Endothelial cell of umbilical vein (primary cell): ENCODE measurements at regions not wholly inside any gene's neighbourhood (a gene's known extent, or its start where the extent isn't known, plus 50 kb on each side); places are given as distances from the start of the nearest gene placed in this dataset.

Source experiments
- BruUV-seq: library from RNA; stranded (reverse); fragments of 400-500 nt; replicated peaks from 2 replicates; lab custom pipeline; 2021; lab: Mats Ljungman, UMichigan
- CTCF ChIA-PET: fragments of 300-600, 350-600 bp; sonication (Branson Sonifier 250); formaldehyde crosslinking; loops from one replicate; lab custom pipeline; 2021; ENCODE audit warnings: antibody characterized with exemption, inconsistent platforms; lab: Charles Lee
- POLR2A ChIA-PET: fragments of 300-600, 350-600 bp; sonication (Branson Sonifier 250); formaldehyde crosslinking; loops from one replicate; lab custom pipeline; 2021; ENCODE audit warnings: antibody characterized with exemption, inconsistent platforms; lab: Charles Lee
- DNase-seq: peaks from one replicate; pipeline ENCODE4 v3.0.0-alpha.2; 2011; ENCODE audit warnings: low read depth, low spot score
- FAIRE-seq: peaks from 2 replicates; lab custom pipeline; 2011; peaks lifted over from hg19 to GRCh38; lab: Jason Lieb, UNC
- H2AFZ ChIP-seq: 2 replicates; pipeline ENCODE4 v1.6.0; 2012; ENCODE audit warnings: low read depth, low read length, control low read depth, inconsistent platforms
- H3K27ac ChIP-seq: 2 replicates; pipeline ENCODE4 v1.5.1; 2011; ENCODE audit warnings: low read depth, mild to moderate bottlenecking, control low read depth, low read length, moderate library complexity; ENCODE audit not compliant: insufficient read depth
- H3K27me3 ChIP-seq, 2 experiments: 2 replicates each; pipeline versions ENCODE4 v1.6.0 to v1.6.1; 2011; ENCODE audit warnings: low read length in 2 of 2, mixed read lengths in 1 of 2; ENCODE audit not compliant: control insufficient read depth in 2 of 2, insufficient read depth in 2 of 2
- H3K36me3 ChIP-seq, 2 experiments: 2 replicates in 1 of 2; 3 replicates in 1 of 2; pipeline ENCODE4 v1.5.1; 2011; ENCODE audit warnings: low read length in 2 of 2, mild to moderate bottlenecking in 1 of 2, moderate library complexity in 1 of 2; ENCODE audit not compliant: control insufficient read depth in 2 of 2, insufficient read depth in 2 of 2; ENCODE audit errors: extremely low read depth in 1 of 2
- H3K4me1 ChIP-seq: 3 replicates; pipeline ENCODE4 v1.5.1; 2011; ENCODE audit warnings: mild to moderate bottlenecking, low read length; ENCODE audit not compliant: control insufficient read depth, insufficient read depth; ENCODE audit errors: extremely low read depth
- H3K4me2 ChIP-seq: 2 replicates; pipeline ENCODE4 v1.6.1; 2011; ENCODE audit warnings: low read length, control low read depth, mixed read lengths; ENCODE audit not compliant: insufficient read depth
- H3K4me3 ChIP-seq, 3 experiments: fragments of 200-600 bp in 1 of 3; sonication (generic), shearing (Covaris generic) in 1 of 3; replicated peaks in 1 of 3; 2 replicates each; pipeline ENCODE4 v1.5.1; 2011 to 2016; ENCODE audit warnings: control low read depth in 3 of 3, low read length in 3 of 3, mild to moderate bottlenecking in 2 of 3, inconsistent platforms in 1 of 3, low read depth in 1 of 3, moderate library complexity in 1 of 3; ENCODE audit not compliant: insufficient read depth in 1 of 3
- H3K79me2 ChIP-seq: 2 replicates; pipeline ENCODE4 v1.6.0; 2012; ENCODE audit warnings: low read length, inconsistent platforms; ENCODE audit not compliant: control insufficient read depth, insufficient read depth
- H3K9ac ChIP-seq: replicated peaks from 2 replicates; pipeline ENCODE3; 2011; ENCODE audit warnings: low read length, control low read depth; ENCODE audit not compliant: insufficient read depth; ENCODE audit errors: extremely low read depth
- H3K9me1 ChIP-seq: replicated peaks from 3 replicates; pipeline ENCODE4 v1.6.0; 2011; ENCODE audit warnings: mild to moderate bottlenecking, low read length; ENCODE audit not compliant: control insufficient read depth, insufficient read depth; ENCODE audit errors: extremely low read depth
- H3K9me3 ChIP-seq: replicated peaks from 2 replicates; pipeline ENCODE4 v1.5.1; 2012; ENCODE audit warnings: low read length, inconsistent platforms; ENCODE audit not compliant: control insufficient read depth, insufficient read depth
- H4K20me1 ChIP-seq: replicated peaks from 2 replicates; pipeline ENCODE3; 2011; ENCODE audit warnings: mild to moderate bottlenecking, low read length; ENCODE audit not compliant: control insufficient read depth, insufficient read depth; ENCODE audit errors: extremely low read depth
- CTCF ChIP-seq, 2 donors: IDR thresholded peaks; 1 replicate in 1 of 2; 2 replicates in 1 of 2; pipeline ENCODE4 v1.5.1; 2011; ENCODE audit warnings: low read length in 2 of 2, mild to moderate bottlenecking in 2 of 2, moderate library complexity in 2 of 2, control low read depth in 1 of 2, inconsistent platforms in 1 of 2, low read depth in 1 of 2; ENCODE audit not compliant: insufficient read depth in 1 of 2; ENCODE audit errors: extremely low read depth in 1 of 2
- EZH2 ChIP-seq: IDR thresholded peaks from 2 replicates; pipeline ENCODE4 v1.6.1; 2012; ENCODE audit warnings: borderline replicate concordance, low read depth, mild to moderate bottlenecking, moderate library complexity, low read length, inconsistent platforms; ENCODE audit not compliant: severe bottlenecking
- FOS ChIP-seq: IDR thresholded peaks from 2 replicates; pipeline ENCODE4 v1.6.1; 2011; ENCODE audit warnings: mild to moderate bottlenecking, low read length, moderate library complexity, borderline replicate concordance; ENCODE audit not compliant: insufficient read depth
- GATA2 ChIP-seq: IDR thresholded peaks from 2 replicates; pipeline ENCODE4 v1.7.0; 2011; ENCODE audit warnings: low read depth, mild to moderate bottlenecking, moderate library complexity, mixed read lengths, low read length; ENCODE audit not compliant: insufficient read length, insufficient read depth
- JUN ChIP-seq: IDR thresholded peaks from 2 replicates; pipeline ENCODE4 v1.6.1; 2011; ENCODE audit warnings: borderline replicate concordance, low read depth; ENCODE audit not compliant: insufficient read length, insufficient read depth
- MAX ChIP-seq: IDR thresholded peaks from 2 replicates; pipeline ENCODE4 v1.6.1; 2011; ENCODE audit not compliant: insufficient read depth, insufficient read length
- MYC ChIP-seq: IDR thresholded peaks from one replicate; pipeline ENCODE4 v1.6.1; 2011; ENCODE audit warnings: mild to moderate bottlenecking, low read depth, low read length
- POLR2A ChIP-seq: IDR thresholded peaks from 2 replicates; pipeline ENCODE4 v1.6.1; 2012; ENCODE audit warnings: low read depth, mild to moderate bottlenecking, control low read depth, low read length
- POLR2AphosphoS5 ChIP-seq: IDR thresholded peaks from 2 replicates; pipeline ENCODE4 v1.6.1; 2012; ENCODE audit warnings: low read depth, mild to moderate bottlenecking, control low read depth, low read length, moderate library complexity; ENCODE audit not compliant: insufficient read depth
- dilution Hi-C: fragments of 300-500 bp; cut with MboI; formaldehyde crosslinking; loops from one replicate; pipeline ENCODE4 v1.15.0; 2019; ENCODE audit warnings: low sequenced_read_pairs; ENCODE audit not compliant: extremely low pct_ligation_motif_present
- intact Hi-C: fragments of 100-400 bp; cut with micrococcal nuclease; formaldehyde crosslinking; loops from one replicate; pipeline ENCODE4 v1.10.0; 2022

DNA sequence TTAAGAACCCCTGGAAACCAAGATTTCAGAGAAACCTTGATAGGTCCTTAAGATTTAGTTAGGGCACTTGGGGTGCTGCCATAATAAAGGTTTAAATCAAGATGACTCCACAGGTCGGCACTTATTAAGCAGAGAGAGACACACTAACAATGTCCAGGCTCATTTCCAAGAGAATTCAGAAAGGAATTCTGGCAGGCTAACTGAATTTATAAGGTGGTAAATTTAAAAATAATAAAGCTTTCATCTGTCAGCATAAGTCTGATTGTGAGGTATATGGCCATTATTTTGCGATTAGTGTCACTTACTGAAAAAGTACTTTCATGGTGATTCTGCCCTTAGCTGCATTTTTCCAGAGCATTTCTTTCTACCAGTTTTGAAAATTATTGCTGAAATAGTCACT lies 472.7 kb downstream of the ARAP2 start:
- dilution Hi-C loops (no loop called here), intact Hi-C loops (no loop called here)
- Histone ChIP-seq H3K27ac (no peak overlapping the region), H3K4me2 (no peak overlapping the region), H3K27me3 (no peaks in the 10 kb centered on the region), H3K9me1 (no peaks in the 10 kb centered on the region), H3K36me3 (no peaks in the 10 kb centered on the region), H3K4me1 (no peaks in the 10 kb centered on the region), H3K4me3 (no peak overlapping the region), H4K20me1 (no peaks in the 10 kb centered on the region), H3K9me3 (no peaks in the 10 kb centered on the region), H3K9ac (no peak overlapping the region), H2AFZ (no peak overlapping the region), H3K79me2 (no peaks in the 10 kb centered on the region)
- ChIA-PET POLR2A (no interaction called here), CTCF (no interaction called here)
- no peak for TF ChIP-seq POLR2A
- no peak for TF ChIP-seq MYC
- no peak for TF ChIP-seq EZH2
- TF ChIP-seq GATA2 = no peak
- TF ChIP-seq FOS = no peak
- TF ChIP-seq JUN = no peak
- TF ChIP-seq CTCF (IDR thresholded peaks at IDR 0.05; ENCODE audit: extremely low read depth in 1 of 2, insufficient read depth in 1 of 2, low read depth in 1 of 2, low read length in 2 of 2) = no peak
- TF ChIP-seq MAX = no peak
- TF ChIP-seq POLR2AphosphoS5 = no peak
- BruUV-seq = no TSS peak
- no peak for DNase-seq
- no peak for FAIRE-seq
